OCI-LY1 (cell line): ENCODE measurements at regions not wholly inside any gene's neighbourhood (a gene's known extent, or its start where the extent isn't known, plus 50 kb on each side); places are given as distances from the start of the nearest gene placed in this dataset.

Experiments
- H2AFZ ChIP-seq: fragments of 200-600 bp; sonication (generic), shearing (Covaris generic); 2 replicates; pipeline ENCODE4 v1.6.0; 2014; ENCODE audit warnings: antibody characterized with exemption, mild to moderate bottlenecking, low read length
- H3F3A ChIP-seq: fragments of 200-600 bp; sonication (generic), shearing (Covaris generic); 2 replicates; pipeline ENCODE4 v1.6.0; 2014; ENCODE audit warnings: mild to moderate bottlenecking, antibody characterized with exemption, low read length, moderate library complexity; ENCODE audit not compliant: insufficient read depth
- H3K27ac ChIP-seq: fragments of 200-600 bp; sonication (generic); 2 replicates; pipeline ENCODE4 v1.5.1; 2014; ENCODE audit warnings: low read length, mixed run types, mild to moderate bottlenecking, low read depth; ENCODE audit not compliant: poor library complexity, severe bottlenecking
- H3K27me3 ChIP-seq: fragments of 200-600 bp; sonication (generic); 2 replicates; pipeline ENCODE4 v1.6.0; 2014; ENCODE audit warnings: antibody characterized with exemption, mild to moderate bottlenecking, low read length, moderate library complexity; ENCODE audit not compliant: insufficient read depth
- H3K36me3 ChIP-seq: fragments of 200-600 bp; sonication (generic); 2 replicates; pipeline ENCODE4 v1.6.1; 2014; ENCODE audit warnings: mild to moderate bottlenecking, antibody characterized with exemption, low read length, moderate library complexity, mixed read lengths; ENCODE audit not compliant: insufficient read depth
- H3K4me1 ChIP-seq: fragments of 200-600 bp; sonication (generic); 2 replicates; pipeline ENCODE4 v1.5.1; 2014; ENCODE audit warnings: mild to moderate bottlenecking, low read length, moderate library complexity; ENCODE audit not compliant: insufficient read depth, severe bottlenecking
- H3K4me2 ChIP-seq: fragments of 200-600 bp; sonication (generic), shearing (Covaris generic); 2 replicates; pipeline ENCODE4 v1.6.1; 2014; ENCODE audit warnings: low read length
- H3K4me3 ChIP-seq: fragments of 200-600 bp; sonication (generic); 2 replicates; pipeline ENCODE4 v1.5.1; 2014; ENCODE audit warnings: low read length, low read depth, mild to moderate bottlenecking, mixed read lengths; ENCODE audit not compliant: poor library complexity, severe bottlenecking
- H3K79me2 ChIP-seq: fragments of 200-600 bp; shearing (Covaris generic); 2 replicates; pipeline ENCODE4 v1.6.1; 2016; ENCODE audit warnings: mixed run types, low read length, mixed read lengths; ENCODE audit not compliant: insufficient read depth
- H3K9ac ChIP-seq: fragments of 200-600 bp; sonication (generic), shearing (Covaris generic); 2 replicates; pipeline ENCODE4 v1.6.1; 2014; ENCODE audit warnings: mild to moderate bottlenecking, low read length, mixed read lengths
- H3K9me2 ChIP-seq: fragments of 200-600 bp; sonication (generic), shearing (Covaris generic); 2 replicates; pipeline ENCODE4 v1.6.1; 2014; ENCODE audit warnings: low read depth, mild to moderate bottlenecking, low read length, mixed read lengths
- H3K9me3 ChIP-seq: fragments of 200-600 bp; shearing (Covaris generic); 2 replicates; pipeline ENCODE4 v1.6.1; 2014; ENCODE audit warnings: low read length, mixed read lengths
- H4K20me1 ChIP-seq: fragments of 200-600 bp; sonication (generic), shearing (Covaris generic); 2 replicates; pipeline ENCODE4 v1.6.0; 2016; ENCODE audit warnings: mild to moderate bottlenecking, low read length; ENCODE audit not compliant: insufficient read depth
- EZH2 ChIP-seq: fragments of 200-600 bp; sonication (generic), shearing (Covaris generic); IDR thresholded peaks from 2 replicates; pipeline ENCODE4 v1.8.0; 2017; ENCODE audit warnings: borderline replicate concordance, mixed run types, mild to moderate bottlenecking, antibody characterized with exemption, low read length, moderate library complexity, mixed read lengths
- TF ChIP-seq, protein P1 (sequence below): fragments of 200-600 bp; sonication (generic), shearing (Covaris generic); IDR thresholded peaks from 2 replicates; pipeline ENCODE4 v1.5.1; 2017; ENCODE audit warnings: mild to moderate bottlenecking, antibody characterized with exemption, low read length, moderate library complexity, mixed read lengths

GRCh38 chr21:32135401-32136363 is 143.2 kb downstream of the MIS18A start:
- Histone ChIP-seq H3K27me3 (no peaks in the 10 kb centered on the region; the same call in 1 of the 2 replicates), H3K4me1 (no peaks in the 10 kb centered on the region), H3K4me3 (no peak overlapping the region), H3F3A (no peaks in the 10 kb centered on the region), H4K20me1 (no peaks in the 10 kb centered on the region), H2AFZ (no peak overlapping the region), H3K9me2 (no peaks in the 10 kb centered on the region), H3K36me3 (no peaks in the 10 kb centered on the region), H3K4me2 (no peak overlapping the region), H3K27ac (no peak overlapping the region), H3K9me3 (no peaks in the 10 kb centered on the region), H3K9ac (no peak overlapping the region), H3K79me2 (no peaks in the 10 kb centered on the region)
- TF ChIP-seq, protein P1, sequence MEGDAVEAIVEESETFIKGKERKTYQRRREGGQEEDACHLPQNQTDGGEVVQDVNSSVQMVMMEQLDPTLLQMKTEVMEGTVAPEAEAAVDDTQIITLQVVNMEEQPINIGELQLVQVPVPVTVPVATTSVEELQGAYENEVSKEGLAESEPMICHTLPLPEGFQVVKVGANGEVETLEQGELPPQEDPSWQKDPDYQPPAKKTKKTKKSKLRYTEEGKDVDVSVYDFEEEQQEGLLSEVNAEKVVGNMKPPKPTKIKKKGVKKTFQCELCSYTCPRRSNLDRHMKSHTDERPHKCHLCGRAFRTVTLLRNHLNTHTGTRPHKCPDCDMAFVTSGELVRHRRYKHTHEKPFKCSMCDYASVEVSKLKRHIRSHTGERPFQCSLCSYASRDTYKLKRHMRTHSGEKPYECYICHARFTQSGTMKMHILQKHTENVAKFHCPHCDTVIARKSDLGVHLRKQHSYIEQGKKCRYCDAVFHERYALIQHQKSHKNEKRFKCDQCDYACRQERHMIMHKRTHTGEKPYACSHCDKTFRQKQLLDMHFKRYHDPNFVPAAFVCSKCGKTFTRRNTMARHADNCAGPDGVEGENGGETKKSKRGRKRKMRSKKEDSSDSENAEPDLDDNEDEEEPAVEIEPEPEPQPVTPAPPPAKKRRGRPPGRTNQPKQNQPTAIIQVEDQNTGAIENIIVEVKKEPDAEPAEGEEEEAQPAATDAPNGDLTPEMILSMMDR: no peak
- TF ChIP-seq EZH2: no peak

DNA sequence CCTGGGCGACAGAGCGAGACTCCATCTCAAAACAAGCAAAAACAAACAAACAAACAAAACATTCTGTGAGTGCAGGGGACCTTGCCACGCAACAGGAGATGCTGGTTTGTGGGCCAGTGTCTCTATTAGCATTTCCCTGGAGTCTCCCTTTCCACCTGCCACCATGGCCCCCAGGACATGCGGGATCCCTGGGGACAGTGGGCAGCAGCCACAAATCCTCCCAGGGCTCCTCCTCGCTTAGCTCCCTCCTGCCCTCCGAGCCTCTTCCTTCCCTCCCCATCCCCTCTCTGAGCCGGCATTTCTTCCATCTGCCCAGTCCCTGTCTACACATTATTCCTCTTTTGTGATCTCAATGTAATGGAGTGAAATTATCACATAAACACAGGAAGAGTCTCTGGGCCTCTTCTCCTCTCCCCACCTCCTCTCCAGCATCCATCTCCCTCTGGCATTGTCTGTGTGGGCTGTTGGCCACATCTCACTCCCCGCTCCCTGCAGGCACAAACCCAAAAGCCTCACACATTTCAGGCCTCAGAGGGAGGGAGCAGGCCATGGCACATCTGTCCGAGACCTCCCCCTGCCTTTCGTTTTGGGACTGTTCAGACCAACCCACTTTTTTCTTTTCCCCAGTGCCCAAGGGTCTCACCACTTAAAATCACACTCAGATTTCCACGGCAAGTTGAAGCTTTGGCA is 144.3 kb downstream of the MIS18A start:
- H3K4me3 ChIP-seq: no peak overlapping the region
- no peaks in the 10 kb centered on the region for H3K4me1 ChIP-seq

DNA sequence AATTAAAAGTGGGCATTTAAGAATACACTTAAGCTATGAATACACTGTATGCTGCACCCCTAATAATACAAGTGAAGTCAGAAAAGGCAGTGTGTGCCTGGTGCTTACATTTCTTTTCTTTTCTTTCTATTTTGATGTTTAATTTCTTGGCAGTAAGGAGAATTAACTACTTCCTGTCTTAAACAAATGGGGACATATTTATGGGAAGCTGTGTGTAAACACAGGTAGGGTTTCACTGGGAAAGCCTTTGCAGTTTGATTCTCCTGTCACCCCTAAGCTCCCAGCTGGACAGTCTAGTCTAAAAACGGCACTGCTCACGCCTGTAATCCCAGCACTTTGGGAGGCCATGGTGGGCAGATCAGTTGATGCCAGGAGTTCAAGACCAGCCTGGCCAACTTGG is 146.0 kb downstream of the MIS18A start:
- Histone ChIP-seq H3K4me1 (no peaks in the 10 kb centered on the region), H3K27me3 (no peaks in the 10 kb centered on the region; the same call in 1 of the 2 replicates), H3K4me3 (no peak overlapping the region), H3K4me2 (no peak overlapping the region), H3K27ac (no peak overlapping the region), H3K36me3 (no peaks in the 10 kb centered on the region), H2AFZ (no peak overlapping the region), H4K20me1 (no peaks in the 10 kb centered on the region), H3K9ac (no peak overlapping the region), H3F3A (no peaks in the 10 kb centered on the region), H3K79me2 (no peaks in the 10 kb centered on the region), H3K9me3 (no peaks in the 10 kb centered on the region), H3K9me2 (no peaks in the 10 kb centered on the region)
- TF ChIP-seq EZH2: no peak
- TF ChIP-seq, protein P1: no peak

More for the DNA sequence above, 144.3 kb downstream of the MIS18A start:
- no peaks in the 10 kb centered on the region for H4K20me1 ChIP-seq
- no peaks in the 10 kb centered on the region for H3F3A ChIP-seq
- H2AFZ ChIP-seq: no peak overlapping the region
- no peaks in the 10 kb centered on the region for H3K9me3 ChIP-seq
- H3K9ac ChIP-seq: no peak overlapping the region
- H3K27me3 ChIP-seq: no peaks in the 10 kb centered on the region; the same call in 1 of the 2 replicates
- H3K36me3 ChIP-seq: no peaks in the 10 kb centered on the region
- TF ChIP-seq, protein P1: no peak
- TF ChIP-seq EZH2: no peak
- H3K4me2 ChIP-seq: no peak overlapping the region
- no peaks in the 10 kb centered on the region for H3K79me2 ChIP-seq
- H3K27ac ChIP-seq: no peak overlapping the region
- H3K9me2 ChIP-seq: no peaks in the 10 kb centered on the region
